ENCODE measurements at regions not wholly inside any gene's neighbourhood (a gene's known extent, or its start where the extent isn't known, plus 50 kb on each side); places are given as distances from the start of the nearest gene placed in this dataset.

GRCh38 chr11:70918242-70918641 lies 334.1 kb downstream of the SHANK2 start (continued):
- TF ChIP-seq PHF5A (CRISPR knock-in tag; IDR thresholded peaks at IDR 0.05; ENCODE audit: low read depth, unreplicated experiment), result no peak
- TF ChIP-seq HNF1A (IDR thresholded peaks at IDR 0.05; ENCODE audit: low read depth), result no peak
- TF ChIP-seq HNF1A (CRISPR knock-in tag; IDR thresholded peaks at IDR 0.05; ENCODE audit: borderline replicate concordance), result no peak
- no peak for TF ChIP-seq HNF1B (CRISPR knock-in tag; IDR thresholded peaks at IDR 0.05)
- TF ChIP-seq ZSCAN5A (CRISPR knock-in tag; IDR thresholded peaks at IDR 0.05; ENCODE audit: borderline replicate concordance), result no peak
- TF ChIP-seq NPAS2 (CRISPR knock-in tag; IDR thresholded peaks at IDR 0.05; ENCODE audit: borderline replicate concordance), result no peak
- no peak for TF ChIP-seq GMEB2 (CRISPR knock-in tag; IDR thresholded peaks at IDR 0.05; ENCODE audit: low read depth)
- TF ChIP-seq REXO4 (CRISPR knock-in tag; IDR thresholded peaks at IDR 0.05; ENCODE audit: borderline replicate concordance), result no peak
